Adrenal gland (tissue), 9 donors: ENCODE measurements at regions not wholly inside any gene's neighbourhood (a gene's known extent, or its start where the extent isn't known, plus 50 kb on each side); places are given as distances from the start of the nearest gene placed in this dataset.

ENCODE experiments used
- DNase-seq, 7 donors: peaks; one replicate each; pipeline ENCODE4 v3.0.0-alpha.2; 2019 to 2020
- H3K27ac ChIP-seq, 5 donors: fragments of 200-600 bp; sonication (generic) in 4 of 5; 1 replicate in 3 of 5; 2 replicates in 2 of 5; pipeline versions ENCODE4 v1.5.1 to v1.8.0; 2016 to 2020; ENCODE audit warnings: mild to moderate bottlenecking in 1 of 5
- H3K27me3 ChIP-seq: fragments of 200-600 bp; 2 replicates; pipeline ENCODE4 v1.8.0; 2021
- H3K36me3 ChIP-seq, 2 donors: fragments of 200-600 bp; replicated peaks in 1 of 2; 1 replicate in 1 of 2; 2 replicates in 1 of 2; pipeline versions ENCODE4 v1.5.1 to v1.8.0; 2018 to 2022
- H3K4me1 ChIP-seq, 2 donors: fragments of 200-600 bp; replicated peaks in 1 of 2; 1 replicate in 1 of 2; 2 replicates in 1 of 2; pipeline versions ENCODE4 v1.5.1 to v1.8.0; 2018 to 2021
- H3K4me3 ChIP-seq, 4 donors: fragments of 200-600 bp; sonication (generic) in 3 of 4; one replicate each; pipeline ENCODE4 v1.5.1; 2016 to 2018
- H3K9me3 ChIP-seq, 3 donors: fragments of 200-600 bp; sonication (generic) in 1 of 3; replicated peaks in 1 of 3; 1 replicate in 2 of 3; 2 replicates in 1 of 3; pipeline versions ENCODE4 v1.5.1 to v1.8.0; 2016 to 2021
- POLR2A ChIP-seq, 2 donors: fragments of 450-650 bp; IDR thresholded peaks; one replicate each; pipeline ENCODE4 v1.6.1; 2017; ENCODE audit warnings: antibody characterized with exemption in 2 of 2, mild to moderate bottlenecking in 2 of 2, moderate library complexity in 1 of 2
- WGBS, 4 donors: extraction: QIAGEN DNeasy Blood & Tissue Kit in 2 of 4; methylation state at CpG; one replicate each; pipeline versions ENCODE4 v1.1.5 to v1.1.7; 2013 to 2017; 5-methylcytosine and 5-hydroxymethylcytosine counted together
- intact Hi-C, 2 donors: fragments of 100-400 bp; cut with DNase I; formaldehyde crosslinking; loops; one replicate each; pipeline versions ENCODE4 v1.14.1 to v1.15.0; 2022 to 2023
- TF ChIP-seq, protein P1 (sequence below), 6 experiments: fragments of 450-650 bp in 4 of 6; fragments of 200-600 bp in 2 of 6; sonication (generic) in 1 of 6; IDR thresholded peaks; 1 replicate in 5 of 6; 2 replicates in 1 of 6; pipeline versions ENCODE4 v1.5.1 to v1.8.0; 2016 to 2021; ENCODE audit warnings: antibody characterized with exemption in 6 of 6, mild to moderate bottlenecking in 2 of 6, moderate library complexity in 1 of 6
- donor health status: healthy with polysubstance abuse.
- donor health status: Bipolar disorder and iron deficiency.
- donor health status: DM: yes; HTN: yes; CAD: no.
- donor health status: DM: no; HTN: no; CAD: no.
- donor health status: DM: no; HTN: no; CAD: no.

- WGBS, 4 donors: 78 to 89% (median 85%) methylated on average over 3 of the region's 3 CpGs
- no peak for TF ChIP-seq POLR2A (IDR thresholded peaks at IDR 0.05)
- TF ChIP-seq, protein P1, sequence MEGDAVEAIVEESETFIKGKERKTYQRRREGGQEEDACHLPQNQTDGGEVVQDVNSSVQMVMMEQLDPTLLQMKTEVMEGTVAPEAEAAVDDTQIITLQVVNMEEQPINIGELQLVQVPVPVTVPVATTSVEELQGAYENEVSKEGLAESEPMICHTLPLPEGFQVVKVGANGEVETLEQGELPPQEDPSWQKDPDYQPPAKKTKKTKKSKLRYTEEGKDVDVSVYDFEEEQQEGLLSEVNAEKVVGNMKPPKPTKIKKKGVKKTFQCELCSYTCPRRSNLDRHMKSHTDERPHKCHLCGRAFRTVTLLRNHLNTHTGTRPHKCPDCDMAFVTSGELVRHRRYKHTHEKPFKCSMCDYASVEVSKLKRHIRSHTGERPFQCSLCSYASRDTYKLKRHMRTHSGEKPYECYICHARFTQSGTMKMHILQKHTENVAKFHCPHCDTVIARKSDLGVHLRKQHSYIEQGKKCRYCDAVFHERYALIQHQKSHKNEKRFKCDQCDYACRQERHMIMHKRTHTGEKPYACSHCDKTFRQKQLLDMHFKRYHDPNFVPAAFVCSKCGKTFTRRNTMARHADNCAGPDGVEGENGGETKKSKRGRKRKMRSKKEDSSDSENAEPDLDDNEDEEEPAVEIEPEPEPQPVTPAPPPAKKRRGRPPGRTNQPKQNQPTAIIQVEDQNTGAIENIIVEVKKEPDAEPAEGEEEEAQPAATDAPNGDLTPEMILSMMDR (IDR thresholded peaks at IDR 0.05): no peak
These were observed 145.3 kb downstream of the CNTN3 start for GRCh38 chr3:74469151-74469550.

DNA sequence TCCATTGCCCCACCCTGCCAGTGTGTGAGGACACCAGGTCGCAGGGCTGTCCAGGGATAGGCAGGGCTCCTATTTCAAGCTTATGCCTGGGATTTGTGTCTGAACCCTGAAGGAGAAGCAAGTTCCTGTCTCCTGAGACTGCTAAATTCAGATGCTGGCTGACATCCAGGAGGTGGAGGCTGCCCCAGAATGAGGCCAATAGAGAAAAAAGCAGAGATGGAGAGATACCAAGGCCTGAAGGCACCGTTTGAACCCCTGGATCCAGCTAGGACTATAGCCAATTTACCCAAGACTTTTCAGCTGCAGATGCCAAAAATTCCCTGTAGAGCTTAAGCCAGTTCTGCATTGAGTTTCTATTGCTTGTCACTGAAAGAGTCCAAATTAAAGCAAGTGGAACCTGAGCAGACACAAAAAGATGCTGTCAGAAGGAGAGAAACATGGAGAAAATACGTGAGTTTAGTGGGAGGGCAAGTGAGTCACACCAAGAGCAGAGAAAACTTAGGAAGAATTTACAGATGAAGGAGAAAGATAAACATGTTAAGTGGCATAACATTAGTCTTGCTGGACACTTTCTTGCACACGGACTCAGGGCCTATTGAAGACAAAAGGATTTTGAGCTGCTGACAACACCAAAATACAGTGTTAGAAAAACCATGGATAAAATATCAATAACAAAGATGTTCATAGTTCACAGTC lies 148.6 kb downstream of the CNTN3 start:
- Histone ChIP-seq H3K36me3 (no peaks in the 10 kb centered on the region), H3K27me3 (no peaks in the 10 kb centered on the region), H3K4me1 (no peaks in the 10 kb centered on the region), H3K4me3 (no peak overlapping the region), H3K9me3 (no peaks in the 10 kb centered on the region), H3K27ac (no peak overlapping the region)
- TF ChIP-seq, protein P1 (IDR thresholded peaks at IDR 0.05): no peak
- no peak for TF ChIP-seq POLR2A (IDR thresholded peaks at IDR 0.05)
- 21 to 34% (median 28%) methylated on average over 4 of the region's 4 CpGs for WGBS, 4 donors
- DNase-seq: no peak
- intact Hi-C loops: no loop called here

More at GRCh38 chr3:74469151-74469550, 145.3 kb downstream of the CNTN3 start:
- intact Hi-C loops: no loop called here
- Histone ChIP-seq H3K27ac (no peak overlapping the region), H3K4me3 (no peak overlapping the region), H3K27me3 (no peaks in the 10 kb centered on the region), H3K4me1 (no peaks in the 10 kb centered on the region), H3K9me3 (no peaks in the 10 kb centered on the region), H3K36me3 (no peaks in the 10 kb centered on the region)
- DNase-seq: no peak

DNA sequence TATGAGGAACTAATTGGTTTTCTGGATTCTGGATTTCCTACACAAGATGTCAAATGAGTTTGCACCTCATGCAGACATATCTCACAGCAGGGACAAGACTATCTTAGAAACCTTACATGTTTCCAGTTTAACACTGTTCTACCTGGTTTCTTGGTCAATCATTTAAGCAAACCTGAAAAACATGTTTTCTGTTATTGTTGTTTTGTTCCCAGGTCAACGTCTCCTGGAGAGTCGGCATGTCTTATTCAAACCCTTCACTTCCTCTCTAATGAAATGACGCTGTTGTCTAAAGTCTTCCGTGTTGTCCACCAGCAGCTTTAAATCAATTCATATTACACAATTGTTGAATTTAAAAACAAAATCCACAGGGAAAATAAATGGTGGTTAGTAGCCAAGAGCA lies 150.9 kb downstream of the CNTN3 start:
- H3K27ac ChIP-seq: no peak overlapping the region
- TF ChIP-seq POLR2A (IDR thresholded peaks at IDR 0.05): no peak
- TF ChIP-seq, protein P1 (IDR thresholded peaks at IDR 0.05): no peak
- intact Hi-C loops: no loop called here

DNA sequence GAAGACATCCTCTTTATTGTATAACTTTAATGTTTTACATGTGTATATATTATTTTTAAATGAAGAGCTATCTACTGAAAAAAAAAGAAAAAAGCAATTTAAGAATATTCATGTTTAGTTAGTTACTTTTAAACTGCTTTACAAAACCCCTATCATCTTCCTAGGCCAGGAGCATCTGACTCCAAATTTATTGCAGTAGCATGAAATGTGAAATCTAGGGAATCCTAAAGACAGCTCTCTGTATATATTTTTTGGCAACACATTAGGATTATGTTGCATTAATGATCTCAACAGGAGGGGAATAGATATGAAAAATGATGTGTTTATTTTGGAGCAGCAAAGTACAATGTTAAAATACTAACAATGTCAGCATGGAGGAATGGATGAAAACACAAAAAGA lies 158.3 kb downstream of the CNTN3 start:
- TF ChIP-seq, protein P1 (IDR thresholded peaks at IDR 0.05): no peak
- TF ChIP-seq POLR2A (IDR thresholded peaks at IDR 0.05): no peak

More for the DNA sequence above, 150.9 kb downstream of the CNTN3 start:
- Histone ChIP-seq H3K4me1 (no peaks in the 10 kb centered on the region), H3K36me3 (no peaks in the 10 kb centered on the region), H3K27me3 (no peaks in the 10 kb centered on the region), H3K4me3 (no peak overlapping the region), H3K9me3 (no peaks in the 10 kb centered on the region)
- DNase-seq: no peak
- WGBS, 4 donors: 81 to 86% (median 85%) methylated on average over 4 of the region's 4 CpGs

More for the DNA sequence above, 158.3 kb downstream of the CNTN3 start:
- H3K36me3 ChIP-seq: no peaks in the 10 kb centered on the region
- H3K9me3 ChIP-seq: no peaks in the 10 kb centered on the region
- DNase-seq: no peak
- H3K27me3 ChIP-seq: no peaks in the 10 kb centered on the region
- H3K27ac ChIP-seq: no peak overlapping the region
- no peaks in the 10 kb centered on the region for H3K4me1 ChIP-seq
- intact Hi-C loops: no loop called here
- no peak overlapping the region for H3K4me3 ChIP-seq
